GM18519 (cell line): ENCODE measurements at regions not wholly inside any gene's neighbourhood (a gene's known extent, or its start where the extent isn't known, plus 50 kb on each side); places are given as distances from the start of the nearest gene placed in this dataset.

ENCODE experiments used
- ATAC-seq: cut with Tn5 transposase; IDR thresholded peaks from one replicate; pipeline ENCODE4 v1.9.1; 2021; ENCODE audit warnings: mild to moderate bottlenecking, moderate library complexity; ENCODE audit not compliant: unreplicated experiment, low FRiP score

GRCh38 chr13:106183410-106184065 is 351.9 kb downstream of the EFNB2 start:
- ATAC-seq = no peak

GRCh38 chr13:106182404-106182803 is 353.1 kb downstream of the EFNB2 start:
- no peak for ATAC-seq

DNA sequence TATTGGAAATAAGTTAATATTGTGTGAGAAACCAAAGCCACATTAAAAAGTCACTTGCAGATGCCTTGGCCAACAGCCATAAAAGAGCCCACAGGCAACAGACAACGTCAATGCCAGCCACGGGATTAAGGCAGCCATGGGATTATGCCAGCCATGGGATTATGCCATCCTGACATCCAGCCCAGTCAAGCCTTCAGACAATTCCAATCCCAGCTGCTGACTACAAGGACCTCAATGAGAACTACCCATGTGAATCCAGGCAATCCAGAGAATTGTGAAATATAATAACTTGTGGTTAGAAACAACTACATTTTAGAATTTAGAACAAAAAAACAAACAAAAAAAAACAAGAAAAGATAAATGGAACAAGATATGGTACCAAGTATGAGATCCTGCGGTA is 356.6 kb downstream of the EFNB2 start:
- no peak for ATAC-seq

- no peak for ATAC-seq
These were observed 358.3 kb downstream of the EFNB2 start for GRCh38 chr13:106177146-106177545.

DNA sequence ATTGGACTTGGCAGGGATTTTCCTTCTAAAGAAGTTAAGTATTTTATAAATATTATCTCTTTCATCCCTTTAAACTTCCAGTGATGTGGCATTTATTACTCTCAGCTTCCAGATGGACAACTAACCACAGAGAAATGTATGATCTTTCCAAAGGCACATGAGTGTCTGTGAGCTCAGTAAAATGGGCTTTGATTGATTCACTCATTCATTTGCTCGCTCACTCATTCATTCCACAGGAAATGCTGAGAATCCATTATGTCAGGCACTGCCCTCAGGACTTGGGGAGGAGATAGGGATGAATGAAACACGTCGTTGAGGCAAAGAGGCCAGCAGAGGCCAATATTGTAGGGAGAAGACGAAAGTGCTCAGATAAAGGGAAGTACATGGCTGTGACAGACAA is 359.3 kb downstream of the EFNB2 start:
- ATAC-seq = no peak

DNA sequence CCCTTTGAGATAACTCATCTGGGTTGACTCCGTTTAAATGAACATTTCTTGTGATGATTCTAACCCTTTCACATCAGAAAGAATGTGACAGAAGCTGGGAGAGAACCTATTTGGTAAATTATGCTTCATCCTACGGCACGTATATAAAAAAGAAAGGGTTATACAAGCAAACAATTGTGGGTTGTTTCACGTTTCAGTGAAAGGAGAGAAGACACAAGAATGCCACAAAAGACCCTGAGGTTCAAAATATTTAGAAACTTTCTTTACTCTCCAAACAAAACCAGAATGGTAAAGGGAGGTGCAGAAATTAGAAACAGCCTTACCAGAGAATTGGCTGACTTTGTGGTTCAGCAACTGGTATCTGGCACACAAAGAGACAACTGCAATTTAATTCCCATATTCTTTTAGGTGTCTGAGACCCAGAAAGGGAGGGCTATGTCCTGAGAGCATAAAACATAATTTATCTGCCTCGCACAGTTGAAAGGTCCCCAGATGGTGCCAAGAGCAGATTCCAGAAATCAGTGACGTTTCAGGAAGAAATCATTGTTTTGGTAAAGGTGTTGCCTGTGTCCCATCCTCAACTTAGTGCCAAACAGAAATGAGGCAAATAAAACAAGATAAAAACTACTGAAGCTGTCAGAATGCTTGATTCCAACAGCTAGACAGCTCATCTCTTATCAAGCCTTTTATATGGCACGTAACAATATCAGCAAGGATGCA is 361.4 kb downstream of the EFNB2 start:
- ATAC-seq = no peak

DNA sequence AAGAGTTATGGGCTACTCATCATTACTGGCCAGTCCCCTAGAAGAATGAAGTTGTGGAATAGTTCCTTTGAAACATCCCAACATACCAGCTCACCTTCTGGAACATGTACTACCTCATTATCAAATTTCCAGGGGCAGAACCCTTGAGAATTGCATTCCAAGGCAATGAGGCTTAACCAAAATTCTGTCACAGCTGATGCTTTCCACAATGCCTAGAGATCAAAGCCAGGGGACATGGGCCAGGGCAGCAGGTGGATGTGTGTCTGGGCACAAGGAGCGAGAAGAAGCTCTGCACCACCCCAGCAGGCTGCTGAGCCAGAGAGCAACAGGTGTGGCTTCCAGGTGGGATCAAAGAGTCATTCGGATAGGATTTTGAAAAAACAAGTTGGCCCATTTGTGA is 362.1 kb downstream of the EFNB2 start:
- ATAC-seq = no peak

GRCh38 chr13:106172176-106172905 is 363.1 kb downstream of the EFNB2 start:
- ATAC-seq = no peak

- no peak for ATAC-seq
These were observed 372.0 kb downstream of the EFNB2 start for GRCh38 chr13:106163426-106163825.

DNA sequence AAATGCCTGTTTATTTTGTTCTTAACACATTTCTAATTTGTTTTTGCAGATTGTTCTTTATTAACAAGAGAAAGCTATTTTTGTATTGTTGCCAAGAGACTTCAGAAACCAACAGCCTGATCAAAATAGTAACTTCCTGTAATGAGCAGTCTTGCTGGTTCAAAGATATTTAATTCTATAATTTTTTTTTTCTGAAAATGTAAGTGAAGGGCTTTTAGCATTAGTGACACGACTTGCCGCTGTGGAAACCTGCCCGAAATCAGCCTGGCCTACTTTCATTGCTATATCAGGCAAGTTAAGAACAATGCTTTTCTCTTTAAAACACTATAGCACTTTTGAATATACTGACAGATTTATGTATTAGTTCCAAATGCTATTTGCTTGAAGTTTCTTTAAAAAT is 374.3 kb downstream of the EFNB2 start:
- no peak for ATAC-seq

DNA sequence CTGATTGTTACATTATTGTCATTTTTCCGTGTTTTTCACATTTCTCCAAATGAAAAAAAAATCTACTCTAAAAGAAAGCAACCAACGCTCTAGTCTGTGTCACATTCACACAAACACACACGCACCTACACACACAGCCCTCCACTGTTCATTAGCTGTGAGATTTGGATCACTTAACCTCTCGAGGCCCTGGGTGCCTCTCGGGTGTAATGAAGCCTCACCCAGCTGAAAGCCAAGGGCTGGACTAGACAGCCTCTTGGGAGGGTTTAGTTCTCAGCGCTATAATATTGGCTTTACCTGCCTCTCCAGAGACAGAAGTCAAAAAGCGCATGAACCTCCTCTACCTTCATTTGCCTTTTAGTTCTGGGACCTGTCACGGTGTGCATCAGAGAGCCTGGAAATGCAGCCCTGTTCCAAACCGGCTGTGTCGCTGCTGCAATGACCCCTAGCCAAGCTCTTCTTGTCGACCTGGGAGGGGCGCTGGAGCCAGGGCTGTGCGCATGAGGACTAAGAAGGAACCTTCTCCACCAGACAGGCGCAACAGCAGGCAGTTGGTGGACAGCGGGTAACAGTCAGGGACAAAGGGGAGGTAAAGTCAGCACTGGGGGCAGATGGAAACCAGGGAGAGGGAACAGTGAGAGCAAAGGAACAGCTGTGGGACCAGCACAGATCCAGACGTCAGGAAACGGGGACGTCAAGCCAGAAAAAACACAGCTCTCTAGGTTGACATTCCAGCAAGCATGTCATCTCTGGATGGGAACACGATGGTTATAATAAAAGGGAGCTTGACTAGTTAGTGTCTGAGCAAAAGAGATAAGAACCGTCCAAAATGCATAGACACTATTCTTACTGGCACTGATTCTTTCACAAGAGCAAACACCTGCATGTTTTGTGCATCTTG is 375.9 kb downstream of the EFNB2 start:
- ATAC-seq = no peak

GRCh38 chr13:106156468-106156867 is 379.0 kb downstream of the EFNB2 start:
- ATAC-seq = no peak

- ATAC-seq = no peak
These were observed 380.1 kb downstream of the EFNB2 start for GRCh38 chr13:106155411-106155810.

GRCh38 chr13:106153876-106154275 is 381.6 kb downstream of the EFNB2 start:
- no peak for ATAC-seq

GRCh38 chr13:106153041-106153440 is 382.4 kb downstream of the EFNB2 start:
- ATAC-seq = no peak

- no peak for ATAC-seq
These were observed 383.4 kb downstream of the EFNB2 start for GRCh38 chr13:106152047-106152446.

GRCh38 chr13:106151056-106151699 is 384.3 kb downstream of the EFNB2 start:
- ATAC-seq = no peak

DNA sequence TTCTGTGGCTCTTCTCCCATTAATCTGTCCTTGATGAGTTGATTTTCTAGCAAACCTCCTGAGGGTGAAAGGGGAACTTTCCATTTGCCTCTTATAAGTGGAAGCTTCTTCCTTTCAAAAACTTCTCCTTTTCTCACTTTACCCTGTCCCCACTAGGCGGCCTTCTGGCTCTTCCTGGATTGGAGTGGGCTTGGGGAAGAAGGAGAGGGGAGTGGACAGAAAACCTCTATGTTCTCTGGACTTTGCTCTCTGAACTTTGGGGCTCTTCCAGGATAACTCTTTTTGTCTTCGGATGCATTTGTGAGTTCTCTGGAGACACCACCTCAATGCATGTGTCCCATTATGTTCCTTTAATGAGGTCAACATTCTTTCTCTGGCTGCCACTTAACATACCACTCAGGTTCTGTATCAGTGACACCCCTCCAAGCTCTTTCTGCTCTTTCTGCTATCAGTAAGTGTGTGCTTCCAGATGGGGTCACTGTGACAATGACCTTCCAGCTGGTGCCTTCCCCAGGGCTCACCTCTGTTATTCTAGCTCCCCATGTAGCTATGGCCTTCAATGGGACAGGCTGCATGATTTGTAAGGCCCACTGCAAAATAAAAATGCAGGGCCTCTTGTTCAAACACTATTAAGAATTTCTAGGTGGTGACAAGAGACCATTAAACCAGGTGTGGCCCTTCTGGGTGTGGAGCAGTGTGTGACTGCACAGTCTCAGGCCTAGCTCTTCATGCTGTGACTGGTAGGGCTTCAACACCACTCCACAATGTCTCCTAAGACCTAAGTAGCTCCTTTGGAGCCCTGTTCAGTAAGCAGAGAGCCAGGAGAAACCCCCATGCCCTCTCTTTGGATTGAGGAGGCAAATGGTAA is 389.2 kb downstream of the EFNB2 start:
- no peak for ATAC-seq

DNA sequence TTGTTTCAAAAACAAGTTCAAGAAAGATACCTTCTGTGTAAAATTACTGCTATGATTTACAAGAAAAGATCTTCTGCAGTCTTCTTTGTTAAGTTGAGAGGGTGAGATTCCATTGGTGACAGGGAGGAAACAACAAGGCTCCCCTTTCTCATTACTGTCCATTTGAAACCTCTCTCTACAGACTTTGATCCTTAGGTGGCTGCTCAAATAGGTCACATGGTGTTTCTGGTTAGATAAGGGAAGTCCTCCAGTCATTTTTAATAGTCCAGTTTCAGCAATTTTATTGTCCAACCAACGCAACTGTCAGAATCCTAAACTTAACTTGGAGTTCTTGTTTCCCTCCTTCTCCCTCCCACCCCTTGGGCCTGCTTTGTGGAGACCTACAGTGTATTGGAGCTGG is 390.4 kb downstream of the EFNB2 start:
- no peak for ATAC-seq
